ENCODE measurements at regions not wholly inside any gene's neighbourhood (a gene's known extent, or its start where the extent isn't known, plus 50 kb on each side); places are given as distances from the start of the nearest gene placed in this dataset.

GRCh38 chr10:120342115-120342714 lies 114.8 kb upstream of the PLPP4 start:
- ATAC-seq (no peak), DNase-seq (no peak)
- Histone ChIP-seq H3K27ac (no peak overlapping the region), H3K36me3 (no peaks in the 10 kb centered on the region), H3K27me3 (no peaks in the 10 kb centered on the region), H3K4me1 (no peaks in the 10 kb centered on the region), H3K9me3 (no peaks in the 10 kb centered on the region), H3K4me3 (no peak overlapping the region)
- WGBS (ENCODE audit: insufficient coverage, low coverage, low lambda C conversion rate, missing lambda C conversion rate), result 37% methylated on average over 7 of the region's 7 CpGs
- intact Hi-C loops (cut with DNase I), result no loop called here
- TF ChIP-seq CTCF (IDR thresholded peaks at IDR 0.05), result no peak
- TF ChIP-seq POLR2A (IDR thresholded peaks at IDR 0.05), result no peak

- Histone ChIP-seq H3K4me3 (no peak overlapping the region), H3K4me1 (no peaks in the 10 kb centered on the region), H3K27me3 (no peaks in the 10 kb centered on the region), H3K27ac (no peak overlapping the region), H3K36me3 (no peaks in the 10 kb centered on the region), H3K9me3 (no peaks in the 10 kb centered on the region)
- WGBS (ENCODE audit: insufficient coverage, low coverage, low lambda C conversion rate, missing lambda C conversion rate), result 52% methylated on average over 2 of the region's 2 CpGs
- DNase-seq (no peak), ATAC-seq (no peak)
- TF ChIP-seq CTCF (IDR thresholded peaks at IDR 0.05) (no peak), POLR2A (IDR thresholded peaks at IDR 0.05) (no peak)
- intact Hi-C loops (cut with DNase I), result no loop called here
Measured at GRCh38 chr10:120345186-120345585, 111.8 kb upstream of the PLPP4 start.

DNA sequence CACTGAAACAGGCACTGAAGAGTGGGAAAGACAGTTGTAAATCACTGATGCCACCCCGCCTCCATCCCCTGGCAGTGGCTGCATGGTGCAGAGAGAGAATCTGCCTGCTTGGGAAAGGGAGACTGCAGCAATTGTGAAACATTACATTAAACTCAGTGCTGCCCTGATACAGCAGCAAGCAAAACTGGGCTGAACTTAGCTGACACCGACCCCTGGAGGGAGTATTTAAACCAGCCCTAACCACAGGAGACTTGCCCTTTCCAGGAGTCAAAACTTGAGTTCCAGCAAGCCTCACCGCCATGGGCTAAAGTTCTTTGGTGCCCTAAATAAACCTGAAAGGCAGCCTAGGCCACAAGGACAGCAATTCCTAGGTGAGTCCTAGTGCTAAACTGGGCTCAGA lies 109.4 kb upstream of the PLPP4 start:
- ATAC-seq, result no peak
- no peaks in the 10 kb centered on the region for H3K4me1 ChIP-seq
- no peaks in the 10 kb centered on the region for H3K36me3 ChIP-seq
- 23% methylated on average over 2 of the region's 3 CpGs for WGBS (ENCODE audit: insufficient coverage, low coverage, low lambda C conversion rate, missing lambda C conversion rate)
- no peaks in the 10 kb centered on the region for H3K9me3 ChIP-seq
- intact Hi-C loops (cut with DNase I), result no loop called here
- TF ChIP-seq CTCF (IDR thresholded peaks at IDR 0.05), result no peak
- TF ChIP-seq POLR2A (IDR thresholded peaks at IDR 0.05), result no peak
- no peak overlapping the region for H3K27ac ChIP-seq
- no peaks in the 10 kb centered on the region for H3K27me3 ChIP-seq
- no peak overlapping the region for H3K4me3 ChIP-seq
- DNase-seq, result no peak

GRCh38 chr10:120349069-120349468 lies 108.0 kb upstream of the PLPP4 start:
- DNase-seq (no peak), ATAC-seq (no peak)
- Histone ChIP-seq H3K4me3 (no peak overlapping the region), H3K36me3 (no peaks in the 10 kb centered on the region), H3K27me3 (no peaks in the 10 kb centered on the region), H3K27ac (no peak overlapping the region), H3K9me3 (no peaks in the 10 kb centered on the region), H3K4me1 (no peaks in the 10 kb centered on the region)
- 71% methylated on average over 3 of the region's 3 CpGs for WGBS (ENCODE audit: insufficient coverage, low coverage, low lambda C conversion rate, missing lambda C conversion rate)
- TF ChIP-seq POLR2A (IDR thresholded peaks at IDR 0.05), result no peak
- no peak for TF ChIP-seq CTCF (IDR thresholded peaks at IDR 0.05)
- intact Hi-C loops (cut with DNase I), result no loop called here

DNA sequence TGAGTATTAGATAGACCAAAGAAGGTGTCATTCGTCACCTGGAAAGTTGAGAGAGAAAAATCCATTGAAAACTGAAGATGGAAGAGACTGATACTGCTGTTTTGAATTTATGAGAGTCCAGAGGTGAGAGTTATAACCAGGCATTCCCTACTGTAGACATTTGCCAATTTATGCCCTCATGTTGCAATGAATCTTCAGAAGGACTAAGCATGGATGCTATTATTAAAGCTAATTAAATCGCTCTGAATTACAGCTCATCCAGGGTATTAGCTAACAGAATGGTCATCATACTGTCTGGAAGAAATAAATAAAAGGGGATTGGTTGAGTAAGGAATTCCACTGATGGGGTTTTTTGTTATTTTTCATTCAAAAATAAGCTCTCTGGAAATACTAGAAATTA lies 101.6 kb upstream of the PLPP4 start:
- no peak for ATAC-seq
- Histone ChIP-seq H3K9me3 (no peaks in the 10 kb centered on the region), H3K36me3 (no peaks in the 10 kb centered on the region), H3K27ac (no peak overlapping the region), H3K4me1 (no peaks in the 10 kb centered on the region), H3K4me3 (no peak overlapping the region), H3K27me3 (no peaks in the 10 kb centered on the region)
- intact Hi-C loops (cut with DNase I), result no loop called here
- TF ChIP-seq POLR2A (IDR thresholded peaks at IDR 0.05) (no peak), CTCF (IDR thresholded peaks at IDR 0.05) (no peak)
- no peak for DNase-seq
- WGBS (ENCODE audit: insufficient coverage, low coverage, low lambda C conversion rate, missing lambda C conversion rate), result 65% methylated on average over 2 of the region's 2 CpGs

Measured in right lobe of liver (tissue), 6 donors.